ENCODE measurements at regions not wholly inside any gene's neighbourhood (a gene's known extent, or its start where the extent isn't known, plus 50 kb on each side); places are given as distances from the start of the nearest gene placed in this dataset.

- TF ChIP-seq CTCF (IDR thresholded peaks at IDR 0.05) (no peak), POLR2A (IDR thresholded peaks at IDR 0.05) (no peak), POLR2AphosphoS5 (IDR thresholded peaks at IDR 0.05) (no peak)
Observed at GRCh38 chr4:157509341-157509740, 288.8 kb downstream of the GRIA2 start.

All from prostate gland (tissue), 2 donors.